Loucy (cell line): ENCODE measurements at regions not wholly inside any gene's neighbourhood (a gene's known extent, or its start where the extent isn't known, plus 50 kb on each side); places are given as distances from the start of the nearest gene placed in this dataset.

Source experiments
- H2AFZ ChIP-seq: fragments of 200-600 bp; sonication (generic); 2 replicates; pipeline ENCODE4 v1.6.0; 2016; ENCODE audit warnings: antibody characterized with exemption, mild to moderate bottlenecking, low read length, moderate library complexity
- H3F3A ChIP-seq: fragments of 200-600 bp; 2 replicates; pipeline ENCODE4 v1.6.0; 2016; ENCODE audit warnings: antibody characterized with exemption, low read depth, mild to moderate bottlenecking
- H3K27me3 ChIP-seq: fragments of 200-600 bp; sonication (generic); 2 replicates; pipeline ENCODE4 v1.6.1; 2014; ENCODE audit warnings: low read length, mild to moderate bottlenecking; ENCODE audit not compliant: insufficient read depth, poor library complexity, severe bottlenecking
- H3K36me3 ChIP-seq: fragments of 200-600 bp; sonication (generic); 2 replicates; pipeline ENCODE4 v1.6.1; 2016; ENCODE audit warnings: low read length; ENCODE audit not compliant: insufficient read depth
- H3K4me1 ChIP-seq: fragments of 200-600 bp; sonication (generic); 2 replicates; pipeline ENCODE4 v1.5.1; 2014; ENCODE audit warnings: low read length, mild to moderate bottlenecking; ENCODE audit not compliant: insufficient read depth, poor library complexity, severe bottlenecking
- H3K4me2 ChIP-seq: fragments of 200-600 bp; sonication (generic); 2 replicates; pipeline ENCODE4 v1.6.0; 2014; ENCODE audit warnings: antibody characterized with exemption, low read length, low read depth, mild to moderate bottlenecking; ENCODE audit not compliant: poor library complexity, severe bottlenecking
- H3K4me3 ChIP-seq: fragments of 200-600 bp; sonication (generic); 2 replicates; pipeline ENCODE4 v1.5.1; 2014; ENCODE audit warnings: low read length, mild to moderate bottlenecking, mixed read lengths; ENCODE audit not compliant: poor library complexity, severe bottlenecking
- H3K79me2 ChIP-seq: fragments of 200-600 bp; sonication (generic); 2 replicates; pipeline ENCODE4 v1.6.1; 2014; ENCODE audit warnings: low read length; ENCODE audit not compliant: insufficient read depth
- H3K9ac ChIP-seq: fragments of 200-600 bp; sonication (generic); 2 replicates; pipeline ENCODE4 v1.6.0; 2014; ENCODE audit warnings: mild to moderate bottlenecking, low read depth, low read length, moderate library complexity; ENCODE audit not compliant: poor library complexity, severe bottlenecking
- H3K9me2 ChIP-seq: fragments of 200-600 bp; sonication (generic); replicated peaks from 2 replicates; pipeline ENCODE4 v1.6.1; 2016; ENCODE audit warnings: low read depth, low read length, mixed read lengths
- H3K9me3 ChIP-seq: fragments of 200-600 bp; sonication (generic); 2 replicates; pipeline ENCODE4 v1.6.1; 2014; ENCODE audit warnings: mild to moderate bottlenecking, antibody characterized with exemption, low read length, low read depth; ENCODE audit not compliant: insufficient read depth
- H4K20me1 ChIP-seq: fragments of 200-600 bp; sonication (generic); 2 replicates; pipeline ENCODE4 v1.6.0; 2014; ENCODE audit warnings: antibody characterized with exemption, low read length, mild to moderate bottlenecking; ENCODE audit not compliant: insufficient read depth, poor library complexity, severe bottlenecking
- EZH2phosphoT487 ChIP-seq: fragments of 200-600 bp; IDR thresholded peaks from 2 replicates; pipeline ENCODE4 v1.6.1; 2018; ENCODE audit warnings: antibody characterized with exemption, mild to moderate bottlenecking, moderate library complexity, borderline replicate concordance
- TF ChIP-seq, protein P1 (sequence below): fragments of 200-600 bp; sonication (generic); conservative IDR thresholded peaks from 2 replicates; pipeline ENCODE4 v1.5.1; 2014; ENCODE audit warnings: mild to moderate bottlenecking, antibody characterized with exemption, low read length

DNA sequence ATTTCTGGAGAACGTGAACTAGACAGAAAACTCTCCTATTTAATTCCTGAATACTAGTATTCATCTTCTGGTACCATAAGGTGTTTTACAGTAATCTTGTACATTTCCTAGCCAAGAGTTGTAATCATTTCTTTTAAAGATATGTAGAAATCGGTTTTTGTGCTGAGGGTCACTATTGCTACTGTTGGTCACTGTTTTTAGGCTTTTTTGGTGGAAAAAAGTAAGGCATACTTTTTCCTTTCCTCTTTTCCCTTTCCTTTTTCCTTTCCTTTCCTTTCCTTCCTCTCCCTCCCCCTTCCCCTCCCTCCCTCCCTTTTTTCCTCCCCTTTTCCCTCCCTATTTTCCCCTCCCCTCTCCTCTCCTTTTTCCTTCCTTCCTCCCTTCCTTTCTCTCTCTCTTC is 706.4 kb upstream of the GOT2 start:
- Histone ChIP-seq H3K4me2 (no peak overlapping the region), H3K36me3 (no peaks in the 10 kb centered on the region), H4K20me1 (no peaks in the 10 kb centered on the region), H3K9me2 (no peaks in the 10 kb centered on the region), H3K4me1 (no peaks in the 10 kb centered on the region), H3K27me3 (no peaks in the 10 kb centered on the region), H3F3A (no peaks in the 10 kb centered on the region), H3K9me3 (0 out of 2 replicates have a peak, but pooled peaks cover 2% of the 10 kb centered on the region), H3K4me3 (no peak overlapping the region), H3K79me2 (no peaks in the 10 kb centered on the region), H3K9ac (no peak overlapping the region), H2AFZ (no peak overlapping the region)
- TF ChIP-seq, protein P1, sequence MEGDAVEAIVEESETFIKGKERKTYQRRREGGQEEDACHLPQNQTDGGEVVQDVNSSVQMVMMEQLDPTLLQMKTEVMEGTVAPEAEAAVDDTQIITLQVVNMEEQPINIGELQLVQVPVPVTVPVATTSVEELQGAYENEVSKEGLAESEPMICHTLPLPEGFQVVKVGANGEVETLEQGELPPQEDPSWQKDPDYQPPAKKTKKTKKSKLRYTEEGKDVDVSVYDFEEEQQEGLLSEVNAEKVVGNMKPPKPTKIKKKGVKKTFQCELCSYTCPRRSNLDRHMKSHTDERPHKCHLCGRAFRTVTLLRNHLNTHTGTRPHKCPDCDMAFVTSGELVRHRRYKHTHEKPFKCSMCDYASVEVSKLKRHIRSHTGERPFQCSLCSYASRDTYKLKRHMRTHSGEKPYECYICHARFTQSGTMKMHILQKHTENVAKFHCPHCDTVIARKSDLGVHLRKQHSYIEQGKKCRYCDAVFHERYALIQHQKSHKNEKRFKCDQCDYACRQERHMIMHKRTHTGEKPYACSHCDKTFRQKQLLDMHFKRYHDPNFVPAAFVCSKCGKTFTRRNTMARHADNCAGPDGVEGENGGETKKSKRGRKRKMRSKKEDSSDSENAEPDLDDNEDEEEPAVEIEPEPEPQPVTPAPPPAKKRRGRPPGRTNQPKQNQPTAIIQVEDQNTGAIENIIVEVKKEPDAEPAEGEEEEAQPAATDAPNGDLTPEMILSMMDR, result no peak
- no peak for TF ChIP-seq EZH2phosphoT487

DNA sequence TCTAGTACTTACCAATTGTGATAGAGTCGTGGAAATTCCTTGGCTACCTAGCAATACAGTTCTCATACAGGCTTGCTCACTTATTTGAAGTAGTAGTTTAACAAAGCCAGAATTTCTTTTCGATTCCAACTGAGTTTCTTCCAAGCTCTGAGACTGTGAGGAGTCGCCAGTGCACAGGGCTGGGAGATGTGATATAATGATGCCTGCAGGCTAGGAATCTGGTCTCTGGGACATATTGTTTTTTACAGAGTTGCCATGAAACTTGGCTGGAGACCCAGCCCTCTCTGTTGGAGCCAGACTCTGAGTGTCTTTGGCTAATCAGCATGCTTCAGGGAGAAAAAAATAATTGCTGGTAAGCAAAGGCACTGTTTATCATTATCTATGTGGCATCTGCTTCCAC is 698.8 kb upstream of the GOT2 start:
- H3K79me2 ChIP-seq, result no peaks in the 10 kb centered on the region
- no peak overlapping the region for H3K4me3 ChIP-seq
- no peak overlapping the region for H3K4me2 ChIP-seq
- no peaks in the 10 kb centered on the region for H3F3A ChIP-seq
- no peak overlapping the region for H2AFZ ChIP-seq
- H3K4me1 ChIP-seq, result no peaks in the 10 kb centered on the region
- no peaks in the 10 kb centered on the region for H3K9me3 ChIP-seq
- TF ChIP-seq, protein P1, result no peak
- TF ChIP-seq EZH2phosphoT487, result no peak
- H4K20me1 ChIP-seq, result no peaks in the 10 kb centered on the region
- H3K9ac ChIP-seq, result no peak overlapping the region
- H3K9me2 ChIP-seq, result no peaks in the 10 kb centered on the region
- H3K36me3 ChIP-seq, result no peaks in the 10 kb centered on the region
- no peaks in the 10 kb centered on the region for H3K27me3 ChIP-seq

DNA sequence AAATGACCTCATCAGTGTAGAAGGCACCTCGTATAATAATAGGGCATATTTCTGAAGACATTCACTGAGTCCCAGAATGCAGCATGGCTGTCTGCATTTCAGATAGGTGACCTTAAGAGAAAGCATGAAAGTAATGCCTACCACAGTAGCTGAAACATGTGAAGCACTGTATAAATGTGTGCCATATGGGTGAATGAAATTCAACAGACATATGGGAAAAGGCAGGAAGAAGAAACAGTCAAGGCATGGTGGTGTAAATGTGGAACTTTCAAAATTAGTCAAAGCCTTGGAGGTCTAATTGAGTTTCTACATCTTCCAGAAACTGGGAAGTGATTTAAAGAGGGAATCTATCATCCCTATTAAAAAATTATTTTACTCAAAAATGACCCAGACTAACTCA is 698.2 kb upstream of the GOT2 start:
- H3K9ac ChIP-seq, result no peak overlapping the region
- H3K4me2 ChIP-seq, result no peak overlapping the region
- no peaks in the 10 kb centered on the region for H3K4me1 ChIP-seq
- H3K9me2 ChIP-seq, result no peaks in the 10 kb centered on the region
- H3K27me3 ChIP-seq, result no peaks in the 10 kb centered on the region
- H3K9me3 ChIP-seq, result no peaks in the 10 kb centered on the region
- no peak for TF ChIP-seq EZH2phosphoT487
- TF ChIP-seq, protein P1, result no peak
- no peaks in the 10 kb centered on the region for H4K20me1 ChIP-seq
- no peak overlapping the region for H2AFZ ChIP-seq
- H3K79me2 ChIP-seq, result no peaks in the 10 kb centered on the region
- H3F3A ChIP-seq, result no peaks in the 10 kb centered on the region
- H3K4me3 ChIP-seq, result no peak overlapping the region
- no peaks in the 10 kb centered on the region for H3K36me3 ChIP-seq
